ENCODE measurements at regions not wholly inside any gene's neighbourhood (a gene's known extent, or its start where the extent isn't known, plus 50 kb on each side); places are given as distances from the start of the nearest gene placed in this dataset.

DNA sequence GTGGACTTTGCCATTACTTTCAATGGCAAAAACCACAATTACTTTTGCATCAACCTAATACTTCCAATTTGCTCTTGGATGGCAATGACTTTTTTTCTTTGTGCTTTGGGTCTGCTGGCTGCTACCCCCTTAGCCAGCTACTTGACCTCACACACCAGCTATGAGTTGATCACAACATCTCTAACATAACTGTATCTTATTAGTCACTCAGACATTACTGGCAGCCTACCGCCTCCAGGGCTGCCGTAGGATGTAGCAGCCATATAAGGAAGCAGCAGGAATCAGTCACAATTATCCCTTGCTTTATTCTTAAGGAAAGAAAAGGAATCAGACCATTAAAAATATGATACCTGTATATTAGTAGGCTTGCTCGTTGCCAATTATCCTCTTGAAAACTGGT is 260.5 kb downstream of the ADAMTS20 start (continued):
- TF ChIP-seq, protein P1, sequence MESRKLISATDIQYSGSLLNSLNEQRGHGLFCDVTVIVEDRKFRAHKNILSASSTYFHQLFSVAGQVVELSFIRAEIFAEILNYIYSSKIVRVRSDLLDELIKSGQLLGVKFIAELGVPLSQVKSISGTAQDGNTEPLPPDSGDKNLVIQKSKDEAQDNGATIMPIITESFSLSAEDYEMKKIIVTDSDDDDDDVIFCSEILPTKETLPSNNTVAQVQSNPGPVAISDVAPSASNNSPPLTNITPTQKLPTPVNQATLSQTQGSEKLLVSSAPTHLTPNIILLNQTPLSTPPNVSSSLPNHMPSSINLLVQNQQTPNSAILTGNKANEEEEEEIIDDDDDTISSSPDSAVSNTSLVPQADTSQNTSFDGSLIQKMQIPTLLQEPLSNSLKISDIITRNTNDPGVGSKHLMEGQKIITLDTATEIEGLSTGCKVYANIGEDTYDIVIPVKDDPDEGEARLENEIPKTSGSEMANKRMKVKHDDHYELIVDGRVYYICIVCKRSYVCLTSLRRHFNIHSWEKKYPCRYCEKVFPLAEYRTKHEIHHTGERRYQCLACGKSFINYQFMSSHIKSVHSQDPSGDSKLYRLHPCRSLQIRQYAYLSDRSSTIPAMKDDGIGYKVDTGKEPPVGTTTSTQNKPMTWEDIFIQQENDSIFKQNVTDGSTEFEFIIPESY (IDR thresholded peaks at IDR 0.05) = no peak

DNA sequence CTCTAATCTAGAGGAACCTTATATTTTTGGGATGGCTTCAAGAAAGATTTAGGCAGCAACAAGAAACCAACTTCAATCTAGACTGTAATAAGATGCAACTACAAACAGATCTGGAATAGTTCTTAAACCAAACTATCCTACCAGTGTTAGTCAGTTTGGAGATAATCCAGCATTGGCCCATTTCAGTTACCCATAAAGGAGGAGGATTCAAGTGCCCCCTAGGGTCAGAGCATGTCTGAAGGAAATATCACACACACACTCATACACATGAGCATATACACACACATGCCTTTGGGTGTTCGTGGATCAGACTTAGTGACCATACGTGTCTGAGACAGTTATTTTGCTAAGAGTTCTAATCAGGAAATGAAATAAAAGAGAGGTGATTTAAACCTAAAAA is 261.2 kb downstream of the ADAMTS20 start:
- no peaks in the 10 kb centered on the region for H3K4me1 ChIP-seq (ENCODE audit: control insufficient read depth in 4 of 4, insufficient read depth in 4 of 4, low read length in 3 of 4)
- H3K9me3 ChIP-seq (ENCODE audit: control insufficient read depth in 4 of 4, low read length in 3 of 4) = no peaks in the 10 kb centered on the region
- H3K4me3 ChIP-seq (ENCODE audit: low read depth in 1 of 3, low read length in 3 of 3) = no peak overlapping the region
- H3K27ac ChIP-seq (ENCODE audit: low read depth in 1 of 2, low read length in 2 of 2) = no peak overlapping the region
- 83% methylated on average over 2 of the region's 2 CpGs for WGBS
- no peak overlapping the region for H3K9ac ChIP-seq (ENCODE audit: low read depth in 1 of 2, low read length in 2 of 2)
- no peak for DNase-seq (ENCODE audit: low spot score)
- TF ChIP-seq EGR1 (IDR thresholded peaks at IDR 0.05; ENCODE audit: low read depth in 2 of 2) (no peak), MAX (IDR thresholded peaks at IDR 0.05) (no peak), RAD21 (IDR thresholded peaks at IDR 0.05) (no peak), NR2F2 (IDR thresholded peaks at IDR 0.05) (no peak), TAF1 (conservative IDR thresholded peaks at IDR 0.05) (no peak), FOXA1 (IDR thresholded peaks at IDR 0.05) (no peak), ATF3 (IDR thresholded peaks at IDR 0.05) (no peak), SP1 (IDR thresholded peaks at IDR 0.05) (no peak), YY1 (IDR thresholded peaks at IDR 0.05) (no peak), FOXA2 (IDR thresholded peaks at IDR 0.05) (no peak), RXRA (IDR thresholded peaks at IDR 0.05) (no peak), REST (IDR thresholded peaks at IDR 0.05) (no peak), GABPA (IDR thresholded peaks at IDR 0.05 in 1 of 2, conservative IDR thresholded peaks at IDR 0.05 in 1 of 2) (no peak), JUND (IDR thresholded peaks at IDR 0.05) (no peak)
- TF ChIP-seq, protein P2, sequence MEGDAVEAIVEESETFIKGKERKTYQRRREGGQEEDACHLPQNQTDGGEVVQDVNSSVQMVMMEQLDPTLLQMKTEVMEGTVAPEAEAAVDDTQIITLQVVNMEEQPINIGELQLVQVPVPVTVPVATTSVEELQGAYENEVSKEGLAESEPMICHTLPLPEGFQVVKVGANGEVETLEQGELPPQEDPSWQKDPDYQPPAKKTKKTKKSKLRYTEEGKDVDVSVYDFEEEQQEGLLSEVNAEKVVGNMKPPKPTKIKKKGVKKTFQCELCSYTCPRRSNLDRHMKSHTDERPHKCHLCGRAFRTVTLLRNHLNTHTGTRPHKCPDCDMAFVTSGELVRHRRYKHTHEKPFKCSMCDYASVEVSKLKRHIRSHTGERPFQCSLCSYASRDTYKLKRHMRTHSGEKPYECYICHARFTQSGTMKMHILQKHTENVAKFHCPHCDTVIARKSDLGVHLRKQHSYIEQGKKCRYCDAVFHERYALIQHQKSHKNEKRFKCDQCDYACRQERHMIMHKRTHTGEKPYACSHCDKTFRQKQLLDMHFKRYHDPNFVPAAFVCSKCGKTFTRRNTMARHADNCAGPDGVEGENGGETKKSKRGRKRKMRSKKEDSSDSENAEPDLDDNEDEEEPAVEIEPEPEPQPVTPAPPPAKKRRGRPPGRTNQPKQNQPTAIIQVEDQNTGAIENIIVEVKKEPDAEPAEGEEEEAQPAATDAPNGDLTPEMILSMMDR (IDR thresholded peaks at IDR 0.05; ENCODE audit: low read depth, low read length, missing input control) = no peak
- TF ChIP-seq, protein P1 (IDR thresholded peaks at IDR 0.05) = no peak
- H3K36me3 ChIP-seq (ENCODE audit: control insufficient read depth in 4 of 4, insufficient read depth in 3 of 4, low read depth in 1 of 4, low read length in 3 of 4) = no peaks in the 10 kb centered on the region
- peaks cover 0 to 2% (median 0%) of the 10 kb centered on the region in 4 donors for H3K27me3 ChIP-seq (ENCODE audit: control insufficient read depth in 4 of 4, insufficient read depth in 4 of 4, low read length in 3 of 4)

Data from liver (tissue), 8 donors.